Naive thymus-derived CD4-positive, alpha-beta T cell (primary cell): ENCODE measurements at regions not wholly inside any gene's neighbourhood (a gene's known extent, or its start where the extent isn't known, plus 50 kb on each side); places are given as distances from the start of the nearest gene placed in this dataset.

Experiments used
- ATAC-seq: fragments of 150-1000 bp; cut with Tn5 transposase; 2 replicates; pipeline ENCODE4 v1.10.0; 2021; ENCODE audit warnings: mild to moderate bottlenecking, moderate library complexity
- CTCF ChIA-PET: fragments of 350-600 bp; sonication (Branson Sonifier 250); formaldehyde crosslinking; loops from one replicate; lab custom pipeline; 2021; ENCODE audit warnings: antibody characterized with exemption; lab: Charles Lee
- POLR2A ChIA-PET: fragments of 350-600 bp; sonication (Branson Sonifier 250); formaldehyde crosslinking; loops from one replicate; lab custom pipeline; 2021; ENCODE audit warnings: antibody characterized with exemption, inconsistent platforms; lab: Charles Lee
- DNase-seq, 9 donors: peaks; one replicate each; pipeline versions ENCODE4 v3.0.0 to v3.0.0-alpha.2; 2020 to 2022; ENCODE audit warnings: mixed read lengths in 1 of 9
- H3K27ac ChIP-seq: one replicate; pipeline ENCODE4 v1.7.0; 2013; ENCODE audit warnings: mild to moderate bottlenecking, low read depth, low read length, moderate library complexity
- H3K27me3 ChIP-seq, 2 donors: one replicate each; pipeline ENCODE4 v1.7.0; 2013; ENCODE audit warnings: low read length in 2 of 2, mild to moderate bottlenecking in 2 of 2, moderate library complexity in 2 of 2; ENCODE audit not compliant: control insufficient read depth in 2 of 2, insufficient read depth in 2 of 2
- H3K36me3 ChIP-seq, 3 experiments: 1 replicate in 2 of 3; 2 replicates in 1 of 3; pipeline ENCODE4 v1.7.0; 2013; ENCODE audit warnings: low read length in 3 of 3, mild to moderate bottlenecking in 3 of 3, moderate library complexity in 1 of 3; ENCODE audit not compliant: insufficient read depth in 3 of 3, control insufficient read depth in 2 of 3
- H3K4me1 ChIP-seq, 2 donors: one replicate each; pipeline ENCODE4 v1.7.0; 2013; ENCODE audit warnings: low read length in 2 of 2, mild to moderate bottlenecking in 2 of 2, moderate library complexity in 1 of 2; ENCODE audit not compliant: control insufficient read depth in 2 of 2, insufficient read depth in 2 of 2
- H3K4me3 ChIP-seq: 2 replicates; pipeline ENCODE4 v1.7.0; 2013; ENCODE audit warnings: mild to moderate bottlenecking, low read length
- H3K9me3 ChIP-seq, 3 experiments: 1 replicate in 2 of 3; 2 replicates in 1 of 3; pipeline ENCODE4 v1.7.0; 2013; ENCODE audit warnings: low read length in 3 of 3; ENCODE audit not compliant: control insufficient read depth in 2 of 3
- H3K27ac Mint-ChIP-seq, 9 donors: one replicate each; pipeline ENCODE4 v1.8.0; 2020 to 2022; ENCODE audit warnings: mixed read lengths in 9 of 9, mild to moderate bottlenecking in 8 of 9, moderate library complexity in 5 of 9, inconsistent platforms in 2 of 9
- H3K27me3 Mint-ChIP-seq, 5 donors: one replicate each; pipeline ENCODE4 v1.8.0; 2021 to 2022; ENCODE audit warnings: mixed read lengths in 5 of 5, mild to moderate bottlenecking in 1 of 5
- H3K36me3 Mint-ChIP-seq, 5 donors: one replicate each; pipeline ENCODE4 v1.8.0; 2020 to 2022; ENCODE audit warnings: mixed read lengths in 5 of 5, mild to moderate bottlenecking in 3 of 5, inconsistent platforms in 1 of 5
- H3K4me1 Mint-ChIP-seq, 7 donors: one replicate each; pipeline ENCODE4 v1.8.0; 2020 to 2022; ENCODE audit warnings: mixed read lengths in 7 of 7, mild to moderate bottlenecking in 3 of 7, inconsistent platforms in 1 of 7
- H3K4me3 Mint-ChIP-seq, 10 donors: one replicate each; pipeline ENCODE4 v1.8.0; 2020 to 2022; ENCODE audit warnings: mild to moderate bottlenecking in 10 of 10, mixed read lengths in 10 of 10, moderate library complexity in 6 of 10, inconsistent platforms in 2 of 10
- H3K9me3 Mint-ChIP-seq, 11 donors: one replicate each; pipeline ENCODE4 v1.8.0; 2020 to 2022; ENCODE audit warnings: mixed read lengths in 11 of 11, mild to moderate bottlenecking in 4 of 11, inconsistent platforms in 1 of 11, moderate library complexity in 1 of 11
- intact Hi-C, 2 donors: fragments of 100-400 bp; cut with micrococcal nuclease; formaldehyde crosslinking; loops; one replicate each; pipeline ENCODE4 v1.15.1; 2023

DNA sequence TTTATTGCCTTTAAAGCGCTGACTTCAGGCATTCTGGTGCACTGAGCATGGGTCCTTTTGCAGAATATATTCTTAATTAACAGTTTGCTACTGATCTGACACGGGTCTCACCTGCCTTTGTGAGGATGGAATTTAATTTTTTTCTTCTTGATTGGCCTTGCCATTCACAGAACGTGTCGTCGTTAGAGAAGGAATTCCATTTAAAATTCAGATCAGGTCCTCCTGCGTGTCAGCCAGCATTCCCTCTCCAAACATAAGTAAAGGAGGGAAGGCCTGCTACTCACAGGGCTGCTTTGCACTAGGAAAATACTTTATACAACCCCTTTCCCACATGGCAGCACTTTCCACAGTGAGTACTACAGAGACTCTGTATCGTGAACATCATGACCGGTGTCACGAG is 492.7 kb downstream of the NTRK3 start:
- POLR2A ChIA-PET: no interaction called here
- Histone ChIP-seq H3K4me1 (peaks cover 0 to 11% of the 10 kb centered on the region in 2 donors), H3K36me3 (no peaks in the 10 kb centered on the region), H3K9me3 (no peaks in the 10 kb centered on the region), H3K4me3 (no peak overlapping the region), H3K27me3 (no peaks in the 10 kb centered on the region), H3K27ac (no peak overlapping the region)
- Mint-ChIP-seq H3K27me3 (peaks cover 0 to 3% (median 0%) of the 10 kb centered on the region in 5 donors), H3K9me3 (peaks cover 0 to 19% (median 4%) of the 10 kb centered on the region in 11 donors), H3K36me3 (peaks cover 0 to 7% (median 4%) of the 10 kb centered on the region in 5 donors), H3K4me3 (no peak overlapping the region), H3K4me1 (peaks cover 6 to 28% (median 25%) of the 10 kb centered on the region in 7 donors), H3K27ac (no peak overlapping the region)
- ATAC-seq (no peak), DNase-seq (no peak)
- intact Hi-C loops: no loop called here
- CTCF ChIA-PET: no interaction called here

DNA sequence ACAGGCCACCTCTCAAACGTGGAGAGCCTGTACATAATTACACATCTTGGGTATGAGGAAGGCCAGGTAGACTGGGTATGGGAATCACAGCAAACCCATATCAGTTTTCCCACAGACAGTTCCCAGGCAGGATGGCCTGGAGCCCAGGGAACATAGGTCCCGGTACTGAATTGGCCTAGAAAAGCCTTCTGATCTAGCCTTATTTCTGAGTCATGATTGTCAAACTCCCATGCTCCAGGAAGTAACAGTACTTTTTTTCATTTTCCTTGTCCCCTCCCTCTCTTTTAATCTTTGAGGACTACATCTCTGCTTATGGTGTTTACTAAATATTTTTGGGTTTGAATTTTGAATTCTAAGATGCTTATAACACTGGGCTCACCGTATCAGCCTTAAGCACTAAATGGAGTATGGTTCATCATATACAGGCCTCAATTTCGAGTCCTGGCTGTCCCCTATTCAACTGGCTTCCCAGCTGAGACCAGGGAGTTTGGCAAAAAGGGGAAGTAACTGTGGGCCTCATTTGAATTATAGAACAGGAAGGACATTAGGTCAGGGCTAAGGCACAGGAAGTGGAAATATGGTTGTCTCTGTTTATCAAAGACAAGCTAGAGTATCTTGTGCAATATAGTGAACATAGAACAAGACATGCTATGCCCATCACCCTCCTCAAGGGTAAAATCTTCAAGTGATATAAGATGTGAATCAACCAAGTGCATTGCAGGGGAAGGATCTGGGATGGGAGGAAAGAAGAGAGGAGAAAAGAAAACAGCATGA is 494.6 kb downstream of the NTRK3 start:
- Histone ChIP-seq H3K27me3 (no peaks in the 10 kb centered on the region), H3K4me3 (no peak overlapping the region), H3K9me3 (no peaks in the 10 kb centered on the region), H3K36me3 (no peaks in the 10 kb centered on the region), H3K4me1 (peaks cover 0 to 11% of the 10 kb centered on the region in 2 donors), H3K27ac (no peak overlapping the region)
- intact Hi-C loops: no loop called here
- Mint-ChIP-seq H3K9me3 (peaks cover 0 to 14% (median 0%) of the 10 kb centered on the region in 11 donors), H3K36me3 (peaks cover 0 to 7% (median 0%) of the 10 kb centered on the region in 5 donors), H3K4me1 (peaks cover 6 to 31% (median 25%) of the 10 kb centered on the region in 7 donors), H3K27me3 (no peaks in the 10 kb centered on the region), H3K27ac (peak overlapping the region in 2 of 9 donors; percentile 43 to 57), H3K4me3 (peak overlapping the region in 7 of 10 donors; percentile 2 to 71 (median 26))
- DNase-seq (no peak), ATAC-seq (peak; percentile 82)
- ChIA-PET CTCF (no interaction called here), POLR2A (no interaction called here)

DNA sequence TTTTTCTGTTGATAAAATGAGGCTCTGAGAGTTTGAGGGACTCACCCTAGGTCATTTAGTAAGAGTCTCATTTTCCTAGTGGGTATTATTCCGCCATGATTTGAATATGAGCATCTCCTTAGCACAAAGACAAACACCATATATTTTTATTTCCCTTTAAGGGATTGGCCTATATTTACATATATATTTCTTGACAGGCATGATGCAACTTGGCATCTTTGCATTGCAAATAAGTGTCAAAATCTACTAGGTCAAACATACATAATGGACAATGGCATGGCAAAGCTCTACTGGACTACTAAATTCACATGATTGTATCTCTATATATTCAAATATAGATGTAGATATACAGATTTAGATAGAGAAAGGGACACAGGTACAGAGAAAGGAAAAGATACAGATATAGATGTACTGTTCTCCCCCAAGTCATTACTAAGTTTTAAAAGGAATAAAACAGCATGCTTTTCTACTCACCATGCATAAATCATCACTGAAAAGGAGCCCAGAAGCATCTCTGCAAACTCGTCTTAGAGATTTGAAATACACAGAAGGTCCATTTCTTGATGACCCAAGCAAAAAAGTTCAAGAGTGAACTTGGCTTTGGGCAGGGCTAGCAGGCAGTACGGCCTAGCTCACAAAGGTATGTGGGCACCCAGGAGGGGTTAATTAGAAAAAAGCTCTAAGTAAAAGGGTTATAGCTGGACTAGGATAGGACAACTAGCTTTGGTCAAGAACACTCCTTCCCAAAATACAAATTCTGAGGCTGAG is 495.8 kb downstream of the NTRK3 start:
- peaks cover 0 to 7% (median 0%) of the 10 kb centered on the region in 5 donors for H3K36me3 Mint-ChIP-seq
- intact Hi-C loops: no loop called here
- peaks cover 6 to 31% (median 25%) of the 10 kb centered on the region in 7 donors for H3K4me1 Mint-ChIP-seq
- ChIA-PET CTCF (interaction anchor here (0.6 kb wide), 1 partner anchor 23 kb away, joined by 5 read pairs; no protein-coding TSS in a partner anchor), POLR2A (no interaction called here)
- no peaks in the 10 kb centered on the region for H3K27me3 Mint-ChIP-seq
- Histone ChIP-seq H3K27ac (no peak overlapping the region), H3K4me1 (peaks cover 0 to 11% of the 10 kb centered on the region in 2 donors), H3K36me3 (no peaks in the 10 kb centered on the region), H3K9me3 (no peaks in the 10 kb centered on the region), H3K4me3 (no peak overlapping the region), H3K27me3 (no peaks in the 10 kb centered on the region)
- peak overlapping the region in 2 of 10 donors; percentile 26 to 39 for H3K4me3 Mint-ChIP-seq
- no peak for DNase-seq
- H3K9me3 Mint-ChIP-seq: peaks cover 0 to 14% (median 0%) of the 10 kb centered on the region in 11 donors
- no peak for ATAC-seq
- H3K27ac Mint-ChIP-seq: no peak overlapping the region

DNA sequence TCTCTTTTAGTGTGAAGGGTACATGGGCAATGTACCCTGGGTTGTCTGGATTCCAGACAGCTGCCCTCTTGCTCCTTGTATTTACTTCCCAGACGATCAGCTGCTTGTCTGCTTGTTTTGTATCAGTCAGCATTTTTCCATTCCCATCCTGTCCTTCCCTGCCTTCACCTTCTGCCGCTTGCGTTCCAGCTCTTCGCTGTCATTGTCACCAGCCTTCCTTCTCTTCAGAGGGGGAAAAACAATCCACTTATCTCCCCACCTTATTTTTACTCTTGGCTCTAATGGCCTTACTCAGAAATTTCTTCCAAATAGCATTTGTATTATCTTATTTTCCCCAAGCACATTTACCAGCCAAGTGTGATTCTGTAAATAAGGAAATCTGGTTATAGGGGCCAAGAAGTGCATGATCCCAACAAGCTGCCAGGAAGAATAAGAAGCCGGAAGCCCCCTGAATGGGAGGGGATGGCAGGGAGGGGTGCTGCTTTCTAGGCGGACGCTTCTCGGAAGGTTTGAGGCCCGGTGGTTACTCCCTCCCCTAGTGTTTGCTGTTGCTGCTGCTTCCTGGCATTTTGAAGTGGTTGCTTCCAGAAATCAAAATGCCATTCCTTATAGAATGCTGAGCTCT is 497.6 kb downstream of the NTRK3 start:
- DNase-seq (no peak), ATAC-seq (no peak)
- CTCF ChIA-PET: interaction anchor here (0.6 kb wide), 1 partner anchor 323 kb away, joined by 3 read pairs; no protein-coding TSS in a partner anchor
- peaks cover 0 to 7% (median 0%) of the 10 kb centered on the region in 5 donors for H3K36me3 Mint-ChIP-seq
- Histone ChIP-seq H3K27me3 (no peaks in the 10 kb centered on the region), H3K27ac (no peak overlapping the region), H3K4me3 (no peak overlapping the region), H3K9me3 (no peaks in the 10 kb centered on the region), H3K36me3 (no peaks in the 10 kb centered on the region), H3K4me1 (peaks cover 0 to 11% of the 10 kb centered on the region in 2 donors)
- peaks cover 0 to 14% (median 0%) of the 10 kb centered on the region in 11 donors for H3K9me3 Mint-ChIP-seq
- H3K4me3 Mint-ChIP-seq: no peak overlapping the region
- H3K4me1 Mint-ChIP-seq: peaks cover 6 to 31% (median 25%) of the 10 kb centered on the region in 7 donors
- H3K27me3 Mint-ChIP-seq: no peaks in the 10 kb centered on the region
- POLR2A ChIA-PET: no interaction called here
- no peak overlapping the region for H3K27ac Mint-ChIP-seq
- intact Hi-C loops: no loop called here

DNA sequence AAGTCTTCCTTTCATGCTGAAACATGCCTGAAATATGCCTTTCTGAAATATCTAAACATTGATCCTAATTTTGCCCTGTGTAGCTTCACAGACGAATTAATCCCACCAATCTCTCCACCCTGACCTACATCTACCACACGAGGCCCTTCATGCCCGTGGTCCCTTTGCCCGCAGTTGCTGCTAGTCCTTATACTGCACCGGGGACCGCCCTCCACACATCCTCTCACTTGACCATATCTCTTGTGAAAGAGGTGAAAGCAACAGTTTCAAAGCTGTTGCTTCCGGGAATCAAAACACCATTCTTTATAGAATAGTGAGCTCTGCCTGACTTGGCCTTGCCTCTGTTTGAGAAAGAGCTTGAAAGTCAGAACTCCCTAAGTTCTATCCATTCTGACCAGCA is 499.5 kb downstream of the NTRK3 start:
- H3K27me3 Mint-ChIP-seq: no peaks in the 10 kb centered on the region
- Histone ChIP-seq H3K27ac (no peak overlapping the region), H3K36me3 (no peaks in the 10 kb centered on the region), H3K4me3 (no peak overlapping the region), H3K27me3 (no peaks in the 10 kb centered on the region), H3K4me1 (peaks cover 0 to 6% of the 10 kb centered on the region in 2 donors), H3K9me3 (no peaks in the 10 kb centered on the region)
- peaks cover 4 to 32% (median 13%) of the 10 kb centered on the region in 7 donors for H3K4me1 Mint-ChIP-seq
- H3K36me3 Mint-ChIP-seq: peaks cover 0 to 5% (median 0%) of the 10 kb centered on the region in 5 donors
- POLR2A ChIA-PET: no interaction called here
- H3K9me3 Mint-ChIP-seq: peaks cover 0 to 9% (median 0%) of the 10 kb centered on the region in 11 donors
- no peak overlapping the region for H3K4me3 Mint-ChIP-seq
- DNase-seq (no peak), ATAC-seq (no peak)
- peak overlapping the region in 1 of 9 donors; percentile 19 for H3K27ac Mint-ChIP-seq
- CTCF ChIA-PET: no interaction called here
- intact Hi-C loops: no loop called here

DNA sequence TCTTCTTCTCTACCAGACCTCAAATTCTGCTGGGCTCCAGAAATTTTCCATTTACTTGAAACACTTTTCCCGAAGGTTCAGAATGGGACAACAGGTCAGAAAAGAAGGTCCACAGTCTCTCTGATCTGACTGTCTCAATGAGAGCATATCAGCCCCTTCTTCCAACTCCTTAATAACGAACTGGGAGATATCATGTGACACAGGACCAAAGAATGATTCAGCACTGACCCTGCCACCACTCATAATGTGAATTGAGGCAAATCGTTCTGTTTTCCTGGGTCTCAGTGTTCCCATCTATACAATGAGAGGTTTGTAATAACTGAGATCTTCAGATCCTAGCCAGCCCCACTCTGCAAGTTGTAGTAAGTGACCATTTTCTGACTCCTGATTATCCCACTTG is 500.5 kb downstream of the NTRK3 start:
- no peak overlapping the region for H3K4me3 Mint-ChIP-seq

More for the DNA sequence above, 500.5 kb downstream of the NTRK3 start:
- H3K36me3 ChIP-seq: no peaks in the 10 kb centered on the region
- Mint-ChIP-seq H3K27me3 (no peaks in the 10 kb centered on the region), H3K9me3 (peaks cover 0 to 4% (median 0%) of the 10 kb centered on the region in 11 donors), H3K27ac (no peak overlapping the region), H3K36me3 (no peaks in the 10 kb centered on the region), H3K4me1 (peaks cover 0 to 23% (median 6%) of the 10 kb centered on the region in 7 donors)
- no peak for DNase-seq
- H3K27me3 ChIP-seq: no peaks in the 10 kb centered on the region
- ChIA-PET POLR2A (no interaction called here), CTCF (no interaction called here)
- ATAC-seq: no peak
- H3K4me3 ChIP-seq: no peak overlapping the region
- no peak overlapping the region for H3K27ac ChIP-seq
- intact Hi-C loops: no loop called here
- no peaks in the 10 kb centered on the region for H3K4me1 ChIP-seq
- H3K9me3 ChIP-seq: no peaks in the 10 kb centered on the region
